Astrocyte of the spinal cord (primary cell): ENCODE measurements at regions not wholly inside any gene's neighbourhood (a gene's known extent, or its start where the extent isn't known, plus 50 kb on each side); places are given as distances from the start of the nearest gene placed in this dataset.
A peak's percentile ranks its signal among the peaks of the same experiment; 100 is the strongest.
"Not testable (repeated sequence)": the region's sequence is repeated elsewhere in the genome, so short reads cannot be mapped to it uniquely, and the experiment has no call there.

Experiments used
- DNase-seq: peaks from one replicate; pipeline ENCODE4 v3.0.0; 2011; ENCODE audit warnings: low read depth, low spot score
- H3K4me3 ChIP-seq: 2 replicates; pipeline ENCODE4 v1.5.1; 2011; ENCODE audit warnings: low read depth, mild to moderate bottlenecking, low read length, moderate library complexity
- CTCF ChIP-seq: IDR thresholded peaks from 2 replicates; pipeline ENCODE4 v1.5.1; 2012; ENCODE audit warnings: low read depth, mild to moderate bottlenecking, low read length, inconsistent platforms
- in situ Hi-C: cut with HindIII; loops from 2 replicates; pipeline ENCODE4 v1.10.0; 2017; ENCODE audit warnings: low sequenced_read_pairs

- in situ Hi-C loops: no loop called here
- TF ChIP-seq CTCF: no peak
- H3K4me3 ChIP-seq: no peak overlapping the region
- no peak for DNase-seq
These were observed 126.2 kb upstream of the CHD1 start for GRCh38 chr5:99054972-99055371.

GRCh38 chr5:99045871-99046270, 117.1 kb upstream of the CHD1 start:
- no peak for TF ChIP-seq CTCF
- H3K4me3 ChIP-seq: no peak overlapping the region
- in situ Hi-C loops: no loop called here
- DNase-seq: no peak

GRCh38 chr5:99043257-99043656, 114.5 kb upstream of the CHD1 start:
- DNase-seq, in situ Hi-C loops: not testable (repeated sequence)

GRCh38 chr5:99037668-99038067, 108.9 kb upstream of the CHD1 start:
- no peak for DNase-seq
- no peak overlapping the region for H3K4me3 ChIP-seq
- TF ChIP-seq CTCF: no peak
- in situ Hi-C loops: no loop called here

More at GRCh38 chr5:99043257-99043656, 114.5 kb upstream of the CHD1 start:
- not testable (repeated sequence) for H3K4me3 ChIP-seq

- in situ Hi-C loops: no loop called here
- H3K4me3 ChIP-seq: no peak overlapping the region
- no peak for TF ChIP-seq CTCF
- DNase-seq: no peak
These were observed 107.1 kb upstream of the CHD1 start for GRCh38 chr5:99035942-99036341.

- DNase-seq: peak; percentile 35
- no peak for TF ChIP-seq CTCF
- H3K4me3 ChIP-seq: no peak overlapping the region
- in situ Hi-C loops: no loop called here
These were observed 105.5 kb upstream of the CHD1 start for GRCh38 chr5:99034336-99034735.

GRCh38 chr5:99033014-99033900, 104.5 kb upstream of the CHD1 start:
- peak; percentile 20 for DNase-seq
- no peak overlapping the region for H3K4me3 ChIP-seq
- in situ Hi-C loops: no loop called here
- no peak for TF ChIP-seq CTCF
